ENCODE measurements at regions not wholly inside any gene's neighbourhood (a gene's known extent, or its start where the extent isn't known, plus 50 kb on each side); places are given as distances from the start of the nearest gene placed in this dataset.

GRCh38 chr2:124967325-124967724 is 942.2 kb downstream of the CNTNAP5 start:
- DNase-seq (ENCODE audit: extremely low read depth, low read depth) = no peak
- no peak overlapping the region for H3K4me3 ChIP-seq (replicated peaks; ENCODE audit: low read depth, low read length)
- no peak for TF ChIP-seq CTCF (IDR thresholded peaks at IDR 0.05; ENCODE audit: low read depth, low read length, missing control alignments)

GRCh38 chr2:124970030-124970429 is 944.9 kb downstream of the CNTNAP5 start:
- no peak for TF ChIP-seq CTCF (IDR thresholded peaks at IDR 0.05; ENCODE audit: low read depth, low read length, missing control alignments)
- no peak for DNase-seq (ENCODE audit: extremely low read depth, low read depth)
- H3K4me3 ChIP-seq (replicated peaks; ENCODE audit: low read depth, low read length) = no peak overlapping the region

DNA sequence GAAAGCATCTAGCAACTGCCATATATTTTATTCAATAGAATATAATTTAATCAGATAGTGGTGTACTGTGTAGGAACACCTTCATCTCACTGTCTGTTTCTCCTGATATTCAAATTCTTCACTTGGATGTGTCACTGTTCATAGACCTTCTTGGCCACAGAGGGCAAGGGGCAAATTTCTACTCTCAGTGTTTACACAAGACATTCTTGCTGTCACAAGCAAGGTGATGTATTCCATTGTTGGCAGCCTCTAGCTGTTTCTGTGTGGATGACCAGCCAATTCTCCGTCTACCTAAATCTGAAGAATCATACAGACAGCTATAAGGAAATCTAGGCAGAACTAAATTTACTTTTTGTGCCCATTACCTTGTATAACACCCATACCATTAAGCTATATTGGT is 948.3 kb downstream of the CNTNAP5 start:
- H3K4me3 ChIP-seq (replicated peaks; ENCODE audit: low read depth, low read length) = no peak overlapping the region
- DNase-seq (ENCODE audit: extremely low read depth, low read depth) = no peak
- no peak for TF ChIP-seq CTCF (IDR thresholded peaks at IDR 0.05; ENCODE audit: low read depth, low read length, missing control alignments)

- no peak for TF ChIP-seq CTCF (IDR thresholded peaks at IDR 0.05; ENCODE audit: low read depth, low read length, missing control alignments)
- DNase-seq (ENCODE audit: extremely low read depth, low read depth) = no peak
- no peak overlapping the region for H3K4me3 ChIP-seq (replicated peaks; ENCODE audit: low read depth, low read length)
Observed at GRCh38 chr2:124975224-124975623, 950.1 kb downstream of the CNTNAP5 start.

- no peak overlapping the region for H3K4me3 ChIP-seq (replicated peaks; ENCODE audit: low read depth, low read length)
- TF ChIP-seq CTCF (IDR thresholded peaks at IDR 0.05; ENCODE audit: low read depth, low read length, missing control alignments) = no peak
- DNase-seq (ENCODE audit: extremely low read depth, low read depth) = no peak
Observed at GRCh38 chr2:124975648-124976047, 950.6 kb downstream of the CNTNAP5 start.

DNA sequence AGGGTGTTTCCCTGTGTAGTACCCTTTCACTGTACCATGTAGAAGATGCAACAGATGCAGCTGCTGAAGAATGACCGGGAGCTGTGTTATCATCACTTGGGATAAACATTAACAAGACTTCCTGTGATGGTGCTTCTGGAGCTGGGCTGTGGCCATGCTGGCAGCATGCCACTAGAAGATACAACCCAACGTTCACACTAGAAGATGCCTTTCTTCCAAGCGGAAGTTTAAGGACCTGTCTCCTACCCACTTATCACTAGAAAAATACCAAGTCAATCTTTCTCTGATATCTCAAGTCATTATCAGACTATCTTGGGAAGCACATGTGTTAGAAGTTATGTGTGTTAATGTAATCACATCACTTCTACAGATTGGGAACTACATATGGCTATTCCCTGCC is 953.5 kb downstream of the CNTNAP5 start:
- DNase-seq (ENCODE audit: extremely low read depth, low read depth) = no peak
- no peak overlapping the region for H3K4me3 ChIP-seq (replicated peaks; ENCODE audit: low read depth, low read length)
- no peak for TF ChIP-seq CTCF (IDR thresholded peaks at IDR 0.05; ENCODE audit: low read depth, low read length, missing control alignments)

- no peak for TF ChIP-seq CTCF (IDR thresholded peaks at IDR 0.05; ENCODE audit: low read depth, low read length, missing control alignments)
- H3K4me3 ChIP-seq (replicated peaks; ENCODE audit: low read depth, low read length) = no peak overlapping the region
- DNase-seq (ENCODE audit: extremely low read depth, low read depth) = no peak
Observed at GRCh38 chr2:124983595-124983994, 958.5 kb downstream of the CNTNAP5 start.

Data from HFF-Myc (cell line).